ENCODE measurements at regions not wholly inside any gene's neighbourhood (a gene's known extent, or its start where the extent isn't known, plus 50 kb on each side); places are given as distances from the start of the nearest gene placed in this dataset.
"Not testable (repeated sequence)": the region's sequence is repeated elsewhere in the genome, so short reads cannot be mapped to it uniquely, and the experiment has no call there.

- DNase-seq = no peak
Observed at GRCh38 chr16:52050418-52050817, 496.5 kb downstream of the TOX3 start.

- DNase-seq = no peak
Observed at GRCh38 chr16:52035436-52035835, 511.5 kb downstream of the TOX3 start.

- no peak for DNase-seq
Observed at GRCh38 chr16:52034830-52035229, 512.1 kb downstream of the TOX3 start.

GRCh38 chr16:52033992-52034391 lies 513.0 kb downstream of the TOX3 start:
- no peak for DNase-seq

- DNase-seq = no peak
Observed at GRCh38 chr16:52022980-52023379, 524.0 kb downstream of the TOX3 start.

GRCh38 chr16:52022177-52022576 lies 524.8 kb downstream of the TOX3 start:
- DNase-seq = no peak

GRCh38 chr16:52016387-52016786 lies 530.6 kb downstream of the TOX3 start:
- DNase-seq = no peak

- no peak for DNase-seq
Observed at GRCh38 chr16:52005551-52005950, 541.4 kb downstream of the TOX3 start.

- no peak for DNase-seq
Observed at GRCh38 chr16:52004343-52004742, 542.6 kb downstream of the TOX3 start.

- DNase-seq = no peak
Observed at GRCh38 chr16:52002026-52002425, 544.9 kb downstream of the TOX3 start.

- DNase-seq = no peak
Observed at GRCh38 chr16:51996516-51996915, 550.4 kb downstream of the TOX3 start.

GRCh38 chr16:51994597-51994996 lies 552.3 kb downstream of the TOX3 start:
- DNase-seq = peak; percentile 84

- DNase-seq = no peak
Observed at GRCh38 chr16:51989637-51990230, 557.2 kb downstream of the TOX3 start.

- DNase-seq = no peak
Observed at GRCh38 chr16:51988977-51989376, 558.0 kb downstream of the TOX3 start.

GRCh38 chr16:51987519-51987918 lies 559.4 kb downstream of the TOX3 start:
- no peak for DNase-seq

GRCh38 chr16:51986717-51987116 lies 560.2 kb downstream of the TOX3 start:
- no peak for DNase-seq

- no peak for DNase-seq
Observed at GRCh38 chr16:51986301-51986700, 560.6 kb downstream of the TOX3 start.

GRCh38 chr16:51985126-51985525 lies 561.8 kb downstream of the TOX3 start:
- no peak for DNase-seq

- DNase-seq = no peak
Observed at GRCh38 chr16:51984395-51984794, 562.5 kb downstream of the TOX3 start.

- peak; percentile 72 for DNase-seq
Observed at GRCh38 chr16:51982715-51983680, 563.9 kb downstream of the TOX3 start.

GRCh38 chr16:51981725-51982124 lies 565.2 kb downstream of the TOX3 start:
- no peak for DNase-seq

- not testable (repeated sequence) for DNase-seq
Observed at GRCh38 chr16:51977506-51977905, 569.4 kb downstream of the TOX3 start.

GRCh38 chr16:51971184-51971583 lies 575.8 kb downstream of the TOX3 start:
- peak; percentile 5 for DNase-seq

- no peak for DNase-seq
Observed at GRCh38 chr16:51968749-51969148, 578.2 kb downstream of the TOX3 start.
